KBM-7 (cell line): ENCODE measurements at regions not wholly inside any gene's neighbourhood (a gene's known extent, or its start where the extent isn't known, plus 50 kb on each side); places are given as distances from the start of the nearest gene placed in this dataset.

Experiments used
- DNase-seq: peaks from one replicate; pipeline ENCODE4 v3.0.0-alpha.2; 2015
- in situ Hi-C: fragments of 300-500 bp; cut with MboI; formaldehyde crosslinking; loops from 2 replicates; pipeline ENCODE4 v1.14.3; 2020; ENCODE audit warnings: low sequenced_read_pairs, low pct_unique_long_range_greater_than_20kb, mixed read lengths

- in situ Hi-C loops: no loop called here
- DNase-seq: no peak
Observed at GRCh38 chr2:162932416-162932815, 93.8 kb upstream of the KCNH7 start.

GRCh38 chr2:162929571-162929970 is 91.0 kb upstream of the KCNH7 start:
- in situ Hi-C loops: no loop called here
- no peak for DNase-seq

- in situ Hi-C loops: no loop called here
- no peak for DNase-seq
Observed at GRCh38 chr2:162928356-162928755, 89.8 kb upstream of the KCNH7 start.

- in situ Hi-C loops: no loop called here
Observed at GRCh38 chr2:162926907-162927306, 88.3 kb upstream of the KCNH7 start.

GRCh38 chr2:162926501-162926900 is 87.9 kb upstream of the KCNH7 start:
- DNase-seq: no peak

More at GRCh38 chr2:162926907-162927306, 88.3 kb upstream of the KCNH7 start:
- no peak for DNase-seq

GRCh38 chr2:162925595-162925994 is 87.0 kb upstream of the KCNH7 start:
- no peak for DNase-seq
- in situ Hi-C loops: no loop called here

More at GRCh38 chr2:162926501-162926900, 87.9 kb upstream of the KCNH7 start:
- in situ Hi-C loops: no loop called here

GRCh38 chr2:162919111-162919510 is 80.5 kb upstream of the KCNH7 start:
- in situ Hi-C loops: no loop called here
- DNase-seq: no peak

GRCh38 chr2:162917626-162918025 is 79.1 kb upstream of the KCNH7 start:
- no peak for DNase-seq
- in situ Hi-C loops: no loop called here

- in situ Hi-C loops: no loop called here
- no peak for DNase-seq
Observed at GRCh38 chr2:162916286-162916801, 77.8 kb upstream of the KCNH7 start.

GRCh38 chr2:162915858-162916257 is 77.3 kb upstream of the KCNH7 start:
- in situ Hi-C loops: no loop called here
- DNase-seq: no peak

- in situ Hi-C loops: no loop called here
- no peak for DNase-seq
Observed at GRCh38 chr2:162914161-162914560, 75.6 kb upstream of the KCNH7 start.

- no peak for DNase-seq
- in situ Hi-C loops: no loop called here
Observed at GRCh38 chr2:162912787-162913186, 74.2 kb upstream of the KCNH7 start.

GRCh38 chr2:162908567-162908966 is 70.0 kb upstream of the KCNH7 start:
- in situ Hi-C loops: no loop called here
- no peak for DNase-seq

GRCh38 chr2:162890690-162891311 is 52.2 kb upstream of the KCNH7 start:
- in situ Hi-C loops: no loop called here
- DNase-seq: peak; percentile 49

GRCh38 chr2:162888652-162889051 is 50.1 kb upstream of the KCNH7 start:
- peak; percentile 38 for DNase-seq
- in situ Hi-C loops: no loop called here
